T-helper 9 cell (primary cell): ENCODE measurements at regions not wholly inside any gene's neighbourhood (a gene's known extent, or its start where the extent isn't known, plus 50 kb on each side); places are given as distances from the start of the nearest gene placed in this dataset.

Experiments used
- DNase-seq: peaks from one replicate; pipeline ENCODE4 v3.0.0-alpha.2; 2020

- no peak for DNase-seq
Observed at GRCh38 chr16:79677799-79678530, 77.4 kb upstream of the MAF start.

GRCh38 chr16:79673635-79674034 is 73.1 kb upstream of the MAF start:
- DNase-seq = no peak

DNA sequence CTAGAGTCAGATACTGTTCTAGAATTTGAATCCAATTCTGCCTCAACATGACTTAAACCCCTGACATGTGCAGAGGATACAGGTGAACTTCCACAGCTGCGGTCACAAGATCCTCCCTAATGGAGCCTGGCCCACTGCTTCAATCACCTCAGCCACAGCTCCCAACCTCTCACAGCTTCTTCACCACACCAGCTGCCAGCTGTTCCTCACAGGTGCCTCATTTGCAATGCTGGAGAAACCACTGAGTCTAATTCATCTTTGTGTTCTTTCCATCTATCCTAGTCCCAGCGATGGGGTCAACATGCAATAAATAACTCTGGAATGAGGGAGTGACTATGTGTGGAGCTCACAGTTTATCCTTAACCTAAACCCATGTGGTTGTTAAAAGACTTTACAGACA is 72.0 kb upstream of the MAF start:
- DNase-seq = no peak

GRCh38 chr16:79668502-79668901 is 68.0 kb upstream of the MAF start:
- no peak for DNase-seq

DNA sequence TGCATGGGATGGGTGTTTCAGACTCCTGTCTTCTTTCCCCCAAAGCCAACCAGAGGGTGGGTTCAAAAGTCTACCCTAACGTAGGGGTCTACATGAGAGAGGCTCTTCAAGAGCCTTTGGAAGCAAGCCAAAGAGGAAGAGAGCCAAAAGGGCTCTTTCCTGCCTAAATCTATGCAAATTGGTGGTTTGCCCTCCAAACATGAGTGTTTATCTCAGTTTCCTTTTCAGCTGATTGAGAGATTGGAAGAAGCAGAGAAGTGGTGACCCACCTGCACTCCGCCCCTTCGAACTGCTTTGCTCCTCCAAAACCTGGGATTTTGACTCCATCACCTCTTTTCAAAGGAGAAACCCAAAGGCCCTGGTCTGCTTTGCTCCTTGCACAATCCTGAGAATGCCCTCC is 65.4 kb upstream of the MAF start:
- DNase-seq = no peak

DNA sequence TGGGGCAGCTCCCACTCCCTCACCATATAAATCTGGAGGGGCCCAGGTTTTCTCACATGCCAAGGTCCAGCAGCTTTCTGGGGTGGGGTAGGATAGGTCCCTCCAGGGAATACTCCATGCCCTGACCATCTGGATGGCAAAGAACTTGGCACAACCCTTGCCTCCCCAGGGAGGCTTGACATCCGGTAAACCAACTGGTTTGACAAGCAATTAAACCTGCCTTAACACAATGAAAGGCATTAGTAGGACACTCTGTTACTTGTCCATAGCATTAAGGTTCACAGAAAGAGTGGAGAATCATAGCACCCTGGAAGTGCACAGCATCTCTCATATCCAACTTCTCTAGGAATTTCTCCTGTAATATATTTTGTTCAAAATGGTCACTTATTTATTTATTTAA is 63.9 kb upstream of the MAF start:
- DNase-seq = no peak

GRCh38 chr16:79662669-79663313 is 62.3 kb upstream of the MAF start:
- DNase-seq = no peak

GRCh38 chr16:79662122-79662521 is 61.6 kb upstream of the MAF start:
- no peak for DNase-seq

GRCh38 chr16:79661578-79661977 is 61.0 kb upstream of the MAF start:
- DNase-seq = no peak

- DNase-seq = no peak
Observed at GRCh38 chr16:79659344-79659743, 58.8 kb upstream of the MAF start.

GRCh38 chr16:79658301-79659033 is 57.9 kb upstream of the MAF start:
- DNase-seq = no peak

DNA sequence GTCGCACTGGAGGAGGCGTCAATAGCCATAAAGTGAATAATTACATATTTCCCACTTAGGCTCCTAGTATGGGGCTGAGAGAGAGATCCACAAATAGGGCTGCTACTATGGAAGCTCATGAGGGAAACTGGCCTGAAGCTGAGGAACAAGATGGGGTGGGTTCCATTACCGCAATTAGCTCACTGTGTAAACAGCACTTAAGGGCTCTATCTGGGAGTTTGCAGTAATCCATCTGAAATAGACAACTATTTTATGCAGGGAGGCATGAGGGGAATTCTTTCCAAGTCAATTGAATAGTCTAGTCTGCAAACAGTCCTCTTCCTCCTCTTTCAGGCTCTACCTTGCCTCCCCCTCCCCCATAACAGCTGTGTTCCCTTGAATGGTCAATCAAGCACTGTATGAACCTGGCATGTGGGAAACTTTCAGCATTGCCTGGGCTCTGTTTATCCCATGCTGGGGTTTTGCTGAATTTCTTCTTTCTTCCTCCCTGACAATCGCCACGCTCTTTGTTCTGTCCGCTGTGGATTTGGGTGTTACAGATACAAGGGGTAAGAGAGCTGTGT is 56.1 kb upstream of the MAF start:
- no peak for DNase-seq

- DNase-seq = no peak
Observed at GRCh38 chr16:79653373-79653891, 52.9 kb upstream of the MAF start.

DNA sequence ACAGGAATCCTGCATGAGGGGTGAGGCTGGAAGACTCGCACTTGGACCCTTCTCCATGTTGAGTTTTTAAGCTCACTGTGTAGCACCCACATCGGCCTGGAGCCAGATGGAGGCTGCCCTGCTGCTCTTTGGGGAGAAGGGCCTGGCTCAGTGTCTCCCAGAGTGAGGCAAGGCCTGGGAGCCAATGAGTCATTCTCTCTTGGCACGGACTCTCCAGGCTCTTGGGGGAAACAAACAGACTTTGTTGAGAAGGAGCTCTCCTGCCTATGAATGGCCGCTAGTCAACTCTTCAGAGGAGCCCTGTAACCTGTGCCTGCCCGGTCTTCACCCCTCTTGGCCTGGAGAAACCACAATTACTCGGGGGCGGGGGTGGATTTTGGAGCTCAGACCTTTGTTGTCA is 50.8 kb upstream of the MAF start:
- DNase-seq = no peak
